Mesenchymal stem cell (in vitro differentiated cells and primary cell): ENCODE measurements at regions not wholly inside any gene's neighbourhood (a gene's known extent, or its start where the extent isn't known, plus 50 kb on each side); places are given as distances from the start of the nearest gene placed in this dataset.

Source experiments
- DNase-seq: peaks from one replicate; pipeline ENCODE4 v3.0.0-alpha.2; 2013
- H2AFZ ChIP-seq: one replicate; pipeline ENCODE4 v1.6.1; 2013; ENCODE audit warnings: low read depth, mild to moderate bottlenecking, control low read depth, inconsistent platforms, low read length, moderate library complexity
- H2AK5ac ChIP-seq: 2 replicates; pipeline ENCODE4 v1.6.1; 2013; ENCODE audit warnings: low read length, moderate library complexity, mild to moderate bottlenecking, inconsistent platforms; ENCODE audit not compliant: severe bottlenecking
- H2BK120ac ChIP-seq: one replicate; pipeline ENCODE4 v1.6.1; 2013; ENCODE audit warnings: low read depth, mild to moderate bottlenecking, inconsistent platforms, low read length, moderate library complexity
- H2BK12ac ChIP-seq, 2 experiments: one replicate each; pipeline ENCODE4 v1.6.1; 2013; ENCODE audit warnings: inconsistent platforms in 2 of 2, low read length in 2 of 2, mild to moderate bottlenecking in 2 of 2, moderate library complexity in 2 of 2, control low read depth in 1 of 2
- H2BK15ac ChIP-seq: one replicate; pipeline ENCODE4 v1.6.1; 2013; ENCODE audit warnings: mild to moderate bottlenecking, low read depth, inconsistent platforms; ENCODE audit not compliant: poor library complexity, severe bottlenecking
- H2BK5ac ChIP-seq: 2 replicates; pipeline ENCODE4 v1.6.1; 2013; ENCODE audit warnings: low read depth, mild to moderate bottlenecking, low read length, control low read depth, inconsistent platforms; ENCODE audit not compliant: poor library complexity, severe bottlenecking
- H3K14ac ChIP-seq, 2 experiments: one replicate each; pipeline ENCODE4 v1.6.1; 2013; ENCODE audit warnings: inconsistent platforms in 2 of 2, low read length in 2 of 2, control low read depth in 1 of 2, mild to moderate bottlenecking in 1 of 2, moderate library complexity in 1 of 2
- H3K18ac ChIP-seq, 2 experiments: one replicate each; pipeline ENCODE4 v1.6.1; 2013; ENCODE audit warnings: inconsistent platforms in 2 of 2, low read length in 2 of 2, control low read depth in 1 of 2, low read depth in 1 of 2, mild to moderate bottlenecking in 1 of 2
- H3K23ac ChIP-seq, 2 experiments: one replicate each; pipeline ENCODE4 v1.6.1; 2013; ENCODE audit warnings: inconsistent platforms in 2 of 2, low read length in 2 of 2, mild to moderate bottlenecking in 2 of 2, moderate library complexity in 2 of 2, control low read depth in 1 of 2
- H3K27ac ChIP-seq: 2 replicates; pipeline ENCODE4 v1.5.1; 2013; ENCODE audit warnings: mild to moderate bottlenecking, moderate library complexity, low read length, control low read depth, inconsistent platforms; ENCODE audit not compliant: poor library complexity, severe bottlenecking
- H3K27me3 ChIP-seq, 2 experiments: 2 replicates each; pipeline versions ENCODE4 v1.6.1 to v1.7.0; 2013; ENCODE audit warnings: low read length in 2 of 2, mild to moderate bottlenecking in 2 of 2, moderate library complexity in 2 of 2, control low read depth in 1 of 2, inconsistent platforms in 1 of 2; ENCODE audit not compliant: control insufficient read depth in 1 of 2, insufficient read depth in 1 of 2
- H3K36me3 ChIP-seq, 2 experiments: 2 replicates each; pipeline versions ENCODE4 v1.6.1 to v1.7.0; 2013; ENCODE audit warnings: low read length in 2 of 2, control low read depth in 1 of 2, inconsistent platforms in 1 of 2, low read depth in 1 of 2, mild to moderate bottlenecking in 1 of 2; ENCODE audit not compliant: insufficient read depth in 2 of 2, control insufficient read depth in 1 of 2
- H3K4ac ChIP-seq, 2 experiments: one replicate each; pipeline ENCODE4 v1.6.1; 2013; ENCODE audit warnings: inconsistent platforms in 2 of 2, low read length in 2 of 2, mild to moderate bottlenecking in 2 of 2, moderate library complexity in 2 of 2, control low read depth in 1 of 2, low read depth in 1 of 2
- H3K4me1 ChIP-seq: 2 replicates; pipeline ENCODE4 v1.6.1; 2013; ENCODE audit warnings: low read depth, low read length, control low read depth; ENCODE audit not compliant: control insufficient read depth, insufficient read depth
- H3K4me2 ChIP-seq: 2 replicates; pipeline ENCODE4 v1.6.1; 2013; ENCODE audit warnings: low read length, mild to moderate bottlenecking, inconsistent platforms; ENCODE audit not compliant: poor library complexity, severe bottlenecking
- H3K4me3 ChIP-seq, 2 experiments: 2 replicates each; pipeline versions ENCODE4 v1.5.1 to v1.7.0; 2013; ENCODE audit warnings: low read length in 2 of 2, mild to moderate bottlenecking in 2 of 2, control low read depth in 1 of 2, low read depth in 1 of 2; ENCODE audit not compliant: insufficient read depth in 1 of 2
- H3K79me1 ChIP-seq: replicated peaks from 2 replicates; pipeline ENCODE4 v1.6.1; 2013; ENCODE audit warnings: mild to moderate bottlenecking, control low read depth, low read length, inconsistent platforms; ENCODE audit not compliant: poor library complexity, severe bottlenecking
- H3K9ac ChIP-seq: 2 replicates; pipeline ENCODE4 v1.7.0; 2013; ENCODE audit warnings: mild to moderate bottlenecking, low read length, moderate library complexity
- H3K9me3 ChIP-seq: 2 replicates; pipeline ENCODE4 v1.7.0; 2013; ENCODE audit warnings: mild to moderate bottlenecking, low read length; ENCODE audit not compliant: control insufficient read depth
- H4K8ac ChIP-seq: one replicate; pipeline ENCODE4 v1.6.1; 2013; ENCODE audit warnings: inconsistent platforms, mild to moderate bottlenecking, low read length, moderate library complexity
- H4K91ac ChIP-seq: one replicate; pipeline ENCODE4 v1.6.1; 2013; ENCODE audit warnings: mild to moderate bottlenecking, low read length, inconsistent platforms
- WGBS: methylation state at CpG from one replicate; pipeline ENCODE4 v1.1.7; 2013; ENCODE audit warnings: mixed read lengths; 5-methylcytosine and 5-hydroxymethylcytosine counted together

DNA sequence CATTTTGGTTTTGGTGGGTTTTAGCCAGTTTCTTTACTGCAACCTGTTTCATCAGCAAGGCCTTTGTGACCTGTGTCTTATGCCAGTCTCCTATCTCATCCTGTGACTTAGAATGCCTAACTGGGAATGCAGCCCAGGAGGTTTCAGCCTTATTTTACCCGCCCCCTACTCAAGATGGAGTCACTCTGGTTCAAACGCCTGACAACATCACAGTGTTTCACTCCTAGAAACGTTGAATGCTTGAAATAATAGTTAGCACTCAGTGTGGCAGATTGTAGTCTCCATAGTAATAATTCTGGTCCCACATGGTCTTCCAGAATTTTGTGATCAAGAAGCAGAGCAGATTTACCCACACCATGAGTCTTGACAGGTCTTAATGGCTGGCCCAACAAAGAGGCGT lies 159.0 kb upstream of the TRIB2 start:
- H4K91ac ChIP-seq: no peak overlapping the region
- no peak for DNase-seq
- H3K9ac ChIP-seq: no peak overlapping the region
- H3K4ac ChIP-seq: peak overlapping the region in 1 of 2 experiments; percentile 91
- no peak overlapping the region for H2AFZ ChIP-seq
- no peak overlapping the region for H3K4me3 ChIP-seq
- no peak overlapping the region for H2AK5ac ChIP-seq
- H3K14ac ChIP-seq: no peak overlapping the region
- no peak overlapping the region for H3K27ac ChIP-seq
- no peaks in the 10 kb centered on the region for H3K36me3 ChIP-seq
- 100% methylated on average over 4 of the region's 4 CpGs for WGBS
- H2BK120ac ChIP-seq: no peak overlapping the region
- peak overlapping the region; percentile 80 for H2BK15ac ChIP-seq
- H3K4me2 ChIP-seq: no peak overlapping the region
- peak overlapping the region; percentile 40 to 63 for H2BK12ac ChIP-seq
- peak overlapping the region in 1 of 2 experiments; percentile 3 for H3K18ac ChIP-seq
- H2BK5ac ChIP-seq: no peak overlapping the region
- no peaks in the 10 kb centered on the region for H3K9me3 ChIP-seq
- H3K79me1 ChIP-seq: no peaks in the 10 kb centered on the region
- H3K4me1 ChIP-seq: peaks cover 7% of the 10 kb centered on the region
- no peak overlapping the region for H3K23ac ChIP-seq
- H3K27me3 ChIP-seq: no peaks in the 10 kb centered on the region
- H4K8ac ChIP-seq: peak overlapping the region; percentile 19

DNA sequence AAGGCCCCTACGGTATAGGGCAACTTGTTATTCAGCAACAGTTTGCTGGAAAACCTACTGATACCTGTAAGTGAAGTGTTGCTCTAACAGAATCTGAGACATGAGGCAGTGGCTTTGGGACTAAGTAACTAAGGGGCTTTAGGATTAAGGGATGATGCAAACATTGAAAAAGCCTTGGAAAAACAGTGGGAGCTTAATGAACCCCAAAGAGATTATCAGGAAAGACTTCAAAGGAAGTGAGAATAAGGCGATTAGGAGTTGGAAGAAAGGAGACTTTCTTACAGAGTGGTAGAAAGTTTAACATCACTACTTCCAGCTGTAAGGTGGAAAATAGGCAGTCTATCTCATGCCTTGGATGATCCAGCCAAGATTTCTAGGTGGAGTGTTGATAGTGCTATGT lies 158.2 kb upstream of the TRIB2 start:
- H3K36me3 ChIP-seq: no peaks in the 10 kb centered on the region
- no peak overlapping the region for H2BK5ac ChIP-seq
- no peak for DNase-seq
- no peak overlapping the region for H3K14ac ChIP-seq
- H3K4me3 ChIP-seq: no peak overlapping the region
- H3K9me3 ChIP-seq: no peaks in the 10 kb centered on the region
- 97% methylated on average over 2 of the region's 2 CpGs for WGBS
- peak overlapping the region in 1 of 2 experiments; percentile 16 for H3K4ac ChIP-seq
- no peak overlapping the region for H2BK12ac ChIP-seq
- H3K27ac ChIP-seq: no peak overlapping the region
- no peaks in the 10 kb centered on the region for H3K27me3 ChIP-seq
- H3K79me1 ChIP-seq: no peaks in the 10 kb centered on the region
- H2AK5ac ChIP-seq: no peak overlapping the region
- H3K4me2 ChIP-seq: no peak overlapping the region
- H2AFZ ChIP-seq: no peak overlapping the region
- no peak overlapping the region for H2BK120ac ChIP-seq
- H3K4me1 ChIP-seq: peaks cover 7% of the 10 kb centered on the region
- H4K8ac ChIP-seq: no peak overlapping the region
- no peak overlapping the region for H3K18ac ChIP-seq
- H4K91ac ChIP-seq: no peak overlapping the region
- no peak overlapping the region for H2BK15ac ChIP-seq
- no peak overlapping the region for H3K9ac ChIP-seq
- H3K23ac ChIP-seq: no peak overlapping the region

DNA sequence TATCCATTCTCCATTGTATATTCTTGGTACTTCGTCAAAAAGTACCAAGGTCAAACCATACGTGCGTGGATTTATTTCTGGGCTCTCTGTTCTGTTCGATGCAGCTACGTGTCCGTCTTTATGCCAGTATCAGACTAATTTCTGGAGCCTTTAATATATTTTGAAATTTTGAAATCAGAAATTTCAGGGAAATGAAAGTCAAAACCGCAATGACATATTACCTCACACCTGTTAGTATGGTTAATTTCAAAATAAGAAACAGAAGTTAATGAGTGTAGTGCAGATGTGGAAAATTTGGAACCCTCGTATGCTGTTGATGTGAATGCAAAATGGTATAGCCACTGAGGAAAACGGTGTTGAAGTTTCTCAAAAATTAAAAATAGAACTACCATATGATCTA lies 156.1 kb upstream of the TRIB2 start:
- no peaks in the 10 kb centered on the region for H3K36me3 ChIP-seq
- H2AFZ ChIP-seq: no peak overlapping the region
- no peak overlapping the region for H3K4ac ChIP-seq
- no peak overlapping the region for H2BK5ac ChIP-seq
- no peak overlapping the region for H2BK15ac ChIP-seq
- no peak for DNase-seq
- no peak overlapping the region for H2BK12ac ChIP-seq
- no peak overlapping the region for H3K4me2 ChIP-seq
- no peak overlapping the region for H4K91ac ChIP-seq
- no peak overlapping the region for H3K14ac ChIP-seq
- H3K18ac ChIP-seq: no peak overlapping the region
- H3K9me3 ChIP-seq: no peaks in the 10 kb centered on the region
- H3K4me1 ChIP-seq: peaks cover 3% of the 10 kb centered on the region
- H4K8ac ChIP-seq: no peak overlapping the region
- no peak overlapping the region for H2AK5ac ChIP-seq
- H3K4me3 ChIP-seq: no peak overlapping the region
- WGBS: 85% methylated on average over 7 of the region's 9 CpGs
- no peak overlapping the region for H3K9ac ChIP-seq
- H2BK120ac ChIP-seq: no peak overlapping the region
- no peaks in the 10 kb centered on the region for H3K27me3 ChIP-seq
- no peak overlapping the region for H3K27ac ChIP-seq
- no peaks in the 10 kb centered on the region for H3K79me1 ChIP-seq
- H3K23ac ChIP-seq: no peak overlapping the region

DNA sequence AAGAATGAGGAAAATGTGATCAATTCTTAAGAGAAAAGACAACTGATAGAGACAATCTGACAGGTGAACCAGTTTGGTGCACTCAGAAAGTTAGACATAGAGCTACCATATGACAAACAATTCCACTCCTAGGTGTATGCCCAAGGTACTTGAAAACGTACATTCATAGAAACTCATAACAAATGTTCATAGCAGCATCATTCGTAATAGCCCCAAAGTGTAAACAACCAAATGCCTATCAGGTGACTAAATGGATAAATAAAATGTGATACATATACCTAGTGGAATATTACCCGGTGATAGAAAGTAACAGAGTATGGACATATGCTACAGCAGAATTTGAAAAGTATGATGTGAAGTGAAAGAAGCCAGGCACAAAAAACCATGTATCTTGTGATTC lies 149.3 kb upstream of the TRIB2 start:
- Histone ChIP-seq H4K91ac (no peak overlapping the region), H3K36me3 (no peaks in the 10 kb centered on the region), H3K27ac (no peak overlapping the region), H2BK120ac (no peak overlapping the region), H3K23ac (no peak overlapping the region), H3K79me1 (no peaks in the 10 kb centered on the region), H2BK15ac (no peak overlapping the region), H3K9me3 (no peaks in the 10 kb centered on the region), H3K18ac (no peak overlapping the region), H2AK5ac (no peak overlapping the region), H3K4me3 (no peak overlapping the region), H2BK5ac (no peak overlapping the region), H4K8ac (no peak overlapping the region), H2AFZ (no peak overlapping the region), H3K4me1 (no peaks in the 10 kb centered on the region), H3K27me3 (no peaks in the 10 kb centered on the region), H2BK12ac (no peak overlapping the region), H3K14ac (no peak overlapping the region), H3K4me2 (no peak overlapping the region), H3K4ac (no peak overlapping the region), H3K9ac (no peak overlapping the region)
- no peak for DNase-seq
- 93% methylated on average over 1 of the region's 3 CpGs for WGBS
